Choroid plexus epithelial cell (primary cell): ENCODE measurements at regions not wholly inside any gene's neighbourhood (a gene's known extent, or its start where the extent isn't known, plus 50 kb on each side); places are given as distances from the start of the nearest gene placed in this dataset.

Experiments used
- DNase-seq: peaks from one replicate; pipeline ENCODE4 v3.0.0-alpha.2; 2010; ENCODE audit warnings: low read depth
- H3K4me3 ChIP-seq: 2 replicates; pipeline ENCODE4 v1.5.1; 2011; ENCODE audit warnings: low read depth, mild to moderate bottlenecking, control low read depth, low read length, moderate library complexity
- TF ChIP-seq, protein P1 (sequence below): conservative IDR thresholded peaks from 2 replicates; pipeline ENCODE4 v1.5.1; 2011; ENCODE audit warnings: low read depth, mild to moderate bottlenecking, control low read depth, inconsistent platforms, low read length, moderate library complexity

GRCh38 chr10:130751106-130751840, 560.2 kb downstream of the TCERG1L start:
- H3K4me3 ChIP-seq = no peak overlapping the region
- DNase-seq = no peak
- TF ChIP-seq, protein P1, sequence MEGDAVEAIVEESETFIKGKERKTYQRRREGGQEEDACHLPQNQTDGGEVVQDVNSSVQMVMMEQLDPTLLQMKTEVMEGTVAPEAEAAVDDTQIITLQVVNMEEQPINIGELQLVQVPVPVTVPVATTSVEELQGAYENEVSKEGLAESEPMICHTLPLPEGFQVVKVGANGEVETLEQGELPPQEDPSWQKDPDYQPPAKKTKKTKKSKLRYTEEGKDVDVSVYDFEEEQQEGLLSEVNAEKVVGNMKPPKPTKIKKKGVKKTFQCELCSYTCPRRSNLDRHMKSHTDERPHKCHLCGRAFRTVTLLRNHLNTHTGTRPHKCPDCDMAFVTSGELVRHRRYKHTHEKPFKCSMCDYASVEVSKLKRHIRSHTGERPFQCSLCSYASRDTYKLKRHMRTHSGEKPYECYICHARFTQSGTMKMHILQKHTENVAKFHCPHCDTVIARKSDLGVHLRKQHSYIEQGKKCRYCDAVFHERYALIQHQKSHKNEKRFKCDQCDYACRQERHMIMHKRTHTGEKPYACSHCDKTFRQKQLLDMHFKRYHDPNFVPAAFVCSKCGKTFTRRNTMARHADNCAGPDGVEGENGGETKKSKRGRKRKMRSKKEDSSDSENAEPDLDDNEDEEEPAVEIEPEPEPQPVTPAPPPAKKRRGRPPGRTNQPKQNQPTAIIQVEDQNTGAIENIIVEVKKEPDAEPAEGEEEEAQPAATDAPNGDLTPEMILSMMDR = no peak

DNA sequence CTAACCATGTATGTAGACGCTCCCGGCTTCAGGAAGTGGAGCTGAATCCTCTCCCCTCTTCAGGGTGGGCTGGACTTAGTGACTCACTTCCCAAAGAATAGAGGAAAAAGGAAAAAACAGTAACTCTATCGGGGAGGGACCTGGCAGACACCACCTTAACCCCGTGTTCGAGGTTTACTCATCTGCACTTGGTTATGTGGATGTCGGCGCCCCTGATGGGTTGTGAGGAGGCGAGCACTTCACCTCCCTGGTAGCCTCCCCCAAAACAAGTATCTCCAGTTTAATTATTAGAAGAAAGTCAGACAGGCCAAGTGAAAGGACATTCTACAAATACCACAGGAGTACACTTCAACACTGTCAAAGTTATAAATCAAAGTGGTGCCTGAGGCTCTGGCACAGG, 559.7 kb downstream of the TCERG1L start:
- DNase-seq = no peak

GRCh38 chr10:130756651-130757050, 554.9 kb downstream of the TCERG1L start:
- no peak for DNase-seq
- TF ChIP-seq, protein P1 = no peak
- H3K4me3 ChIP-seq = no peak overlapping the region

More for the DNA sequence above, 559.7 kb downstream of the TCERG1L start:
- TF ChIP-seq, protein P1 = no peak
- no peak overlapping the region for H3K4me3 ChIP-seq

DNA sequence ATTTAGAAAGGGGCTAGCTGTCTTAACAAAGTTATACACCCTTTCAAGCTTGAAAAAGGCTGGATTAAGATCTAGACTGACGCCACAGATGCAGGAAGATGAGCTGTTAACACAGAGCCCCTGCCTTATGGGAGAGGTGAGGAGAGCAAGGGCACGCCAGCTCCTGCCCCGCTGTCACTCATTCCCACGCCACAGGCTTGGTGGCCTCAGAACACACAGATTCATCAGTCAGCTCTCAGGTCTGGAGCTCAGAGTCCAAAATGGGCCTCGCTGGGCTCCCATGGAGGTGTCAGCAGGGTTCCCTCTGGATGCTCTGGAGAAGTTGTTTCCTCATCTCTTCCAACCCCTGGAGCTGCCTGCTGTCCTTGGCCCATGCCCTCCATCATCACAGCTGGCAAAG, 554.2 kb downstream of the TCERG1L start:
- TF ChIP-seq, protein P1 = no peak

GRCh38 chr10:130757821-130758489, 553.6 kb downstream of the TCERG1L start:
- TF ChIP-seq, protein P1 = no peak
- DNase-seq = no peak
- no peak overlapping the region for H3K4me3 ChIP-seq

More for the DNA sequence above, 554.2 kb downstream of the TCERG1L start:
- no peak for DNase-seq
- no peak overlapping the region for H3K4me3 ChIP-seq

DNA sequence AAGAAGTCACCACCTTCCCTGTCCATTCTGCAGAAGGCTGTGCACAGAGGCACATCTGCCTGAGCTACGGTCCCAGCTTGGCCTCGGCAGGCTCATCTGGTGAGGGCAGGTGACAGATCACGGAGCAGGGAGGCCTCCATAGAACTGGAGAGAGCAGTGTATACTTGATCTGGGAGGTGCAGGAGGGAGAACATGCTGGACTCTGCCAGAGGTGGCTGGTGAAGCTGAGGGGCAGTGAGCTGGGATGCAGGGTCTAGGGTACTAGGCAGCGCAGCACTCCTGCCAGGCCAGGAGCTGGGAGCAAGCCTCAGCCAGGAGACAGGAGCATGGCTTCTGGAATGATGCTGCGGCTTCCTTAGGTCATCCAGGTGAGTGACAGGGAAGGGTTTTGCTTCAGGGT, 553.0 kb downstream of the TCERG1L start:
- TF ChIP-seq, protein P1 = no peak
- no peak overlapping the region for H3K4me3 ChIP-seq
- no peak for DNase-seq

DNA sequence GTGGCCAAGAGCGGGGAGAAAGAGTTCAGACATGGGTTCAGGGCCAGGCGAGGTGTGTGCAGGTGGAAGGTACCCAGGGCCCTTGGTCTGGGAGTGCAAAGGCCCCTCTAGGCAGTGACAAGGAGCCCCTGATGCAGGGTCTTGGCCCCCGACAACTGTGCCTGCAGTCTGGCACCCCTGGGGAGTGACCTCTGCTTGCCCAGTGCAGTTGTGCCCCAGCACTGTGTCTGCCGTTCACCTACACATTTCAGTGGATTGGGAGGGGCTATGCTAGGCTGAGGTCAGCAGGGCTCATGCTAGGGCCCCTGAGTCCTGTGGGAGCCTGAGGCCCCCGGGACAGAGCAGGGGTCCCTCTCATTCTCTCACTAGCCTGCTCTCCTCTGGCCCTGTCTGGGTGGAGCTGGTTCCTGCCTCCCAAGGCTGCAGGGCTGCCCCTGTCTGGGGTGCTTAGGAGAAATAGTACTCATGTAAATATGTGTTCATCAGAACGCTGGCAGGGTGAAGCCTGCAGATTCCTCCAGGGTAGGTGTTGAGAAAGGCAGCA, 550.4 kb downstream of the TCERG1L start:
- no peak overlapping the region for H3K4me3 ChIP-seq
- TF ChIP-seq, protein P1 = no peak
- no peak for DNase-seq
